Loucy (cell line): ENCODE measurements at regions not wholly inside any gene's neighbourhood (a gene's known extent, or its start where the extent isn't known, plus 50 kb on each side); places are given as distances from the start of the nearest gene placed in this dataset.

Experiments
- H2AFZ ChIP-seq: fragments of 200-600 bp; sonication (generic); 2 replicates; pipeline ENCODE4 v1.6.0; 2016; ENCODE audit warnings: antibody characterized with exemption, mild to moderate bottlenecking, low read length, moderate library complexity
- H3F3A ChIP-seq: fragments of 200-600 bp; 2 replicates; pipeline ENCODE4 v1.6.0; 2016; ENCODE audit warnings: antibody characterized with exemption, low read depth, mild to moderate bottlenecking
- H3K27me3 ChIP-seq: fragments of 200-600 bp; sonication (generic); 2 replicates; pipeline ENCODE4 v1.6.1; 2014; ENCODE audit warnings: low read length, mild to moderate bottlenecking; ENCODE audit not compliant: insufficient read depth, poor library complexity, severe bottlenecking
- H3K36me3 ChIP-seq: fragments of 200-600 bp; sonication (generic); 2 replicates; pipeline ENCODE4 v1.6.1; 2016; ENCODE audit warnings: low read length; ENCODE audit not compliant: insufficient read depth
- H3K4me1 ChIP-seq: fragments of 200-600 bp; sonication (generic); 2 replicates; pipeline ENCODE4 v1.5.1; 2014; ENCODE audit warnings: low read length, mild to moderate bottlenecking; ENCODE audit not compliant: insufficient read depth, poor library complexity, severe bottlenecking
- H3K4me2 ChIP-seq: fragments of 200-600 bp; sonication (generic); 2 replicates; pipeline ENCODE4 v1.6.0; 2014; ENCODE audit warnings: antibody characterized with exemption, low read length, low read depth, mild to moderate bottlenecking; ENCODE audit not compliant: poor library complexity, severe bottlenecking
- H3K4me3 ChIP-seq: fragments of 200-600 bp; sonication (generic); 2 replicates; pipeline ENCODE4 v1.5.1; 2014; ENCODE audit warnings: low read length, mild to moderate bottlenecking, mixed read lengths; ENCODE audit not compliant: poor library complexity, severe bottlenecking
- H3K79me2 ChIP-seq: fragments of 200-600 bp; sonication (generic); 2 replicates; pipeline ENCODE4 v1.6.1; 2014; ENCODE audit warnings: low read length; ENCODE audit not compliant: insufficient read depth
- H3K9ac ChIP-seq: fragments of 200-600 bp; sonication (generic); 2 replicates; pipeline ENCODE4 v1.6.0; 2014; ENCODE audit warnings: mild to moderate bottlenecking, low read depth, low read length, moderate library complexity; ENCODE audit not compliant: poor library complexity, severe bottlenecking
- H3K9me2 ChIP-seq: fragments of 200-600 bp; sonication (generic); replicated peaks from 2 replicates; pipeline ENCODE4 v1.6.1; 2016; ENCODE audit warnings: low read depth, low read length, mixed read lengths
- H3K9me3 ChIP-seq: fragments of 200-600 bp; sonication (generic); 2 replicates; pipeline ENCODE4 v1.6.1; 2014; ENCODE audit warnings: mild to moderate bottlenecking, antibody characterized with exemption, low read length, low read depth; ENCODE audit not compliant: insufficient read depth
- H4K20me1 ChIP-seq: fragments of 200-600 bp; sonication (generic); 2 replicates; pipeline ENCODE4 v1.6.0; 2014; ENCODE audit warnings: antibody characterized with exemption, low read length, mild to moderate bottlenecking; ENCODE audit not compliant: insufficient read depth, poor library complexity, severe bottlenecking
- CTCF ChIP-seq: fragments of 200-600 bp; sonication (generic); conservative IDR thresholded peaks from 2 replicates; pipeline ENCODE4 v1.5.1; 2014; ENCODE audit warnings: mild to moderate bottlenecking, antibody characterized with exemption, low read length
- EZH2phosphoT487 ChIP-seq: fragments of 200-600 bp; IDR thresholded peaks from 2 replicates; pipeline ENCODE4 v1.6.1; 2018; ENCODE audit warnings: antibody characterized with exemption, mild to moderate bottlenecking, moderate library complexity, borderline replicate concordance

GRCh38 chrX:22689290-22689689, 310.5 kb upstream of the DDX53 start:
- no peaks in the 10 kb centered on the region for H3K9me2 ChIP-seq
- no peak overlapping the region for H3K9ac ChIP-seq
- H4K20me1 ChIP-seq, result no peaks in the 10 kb centered on the region
- H3K79me2 ChIP-seq, result no peaks in the 10 kb centered on the region
- TF ChIP-seq CTCF (no peak), EZH2phosphoT487 (no peak)
- H2AFZ ChIP-seq, result no peak overlapping the region
- H3K4me2 ChIP-seq, result no peak overlapping the region
- H3K36me3 ChIP-seq, result no peaks in the 10 kb centered on the region
- H3K4me1 ChIP-seq, result no peaks in the 10 kb centered on the region
- no peaks in the 10 kb centered on the region for H3K9me3 ChIP-seq
- H3K4me3 ChIP-seq, result no peak overlapping the region
- H3F3A ChIP-seq, result no peaks in the 10 kb centered on the region
- no peaks in the 10 kb centered on the region for H3K27me3 ChIP-seq

DNA sequence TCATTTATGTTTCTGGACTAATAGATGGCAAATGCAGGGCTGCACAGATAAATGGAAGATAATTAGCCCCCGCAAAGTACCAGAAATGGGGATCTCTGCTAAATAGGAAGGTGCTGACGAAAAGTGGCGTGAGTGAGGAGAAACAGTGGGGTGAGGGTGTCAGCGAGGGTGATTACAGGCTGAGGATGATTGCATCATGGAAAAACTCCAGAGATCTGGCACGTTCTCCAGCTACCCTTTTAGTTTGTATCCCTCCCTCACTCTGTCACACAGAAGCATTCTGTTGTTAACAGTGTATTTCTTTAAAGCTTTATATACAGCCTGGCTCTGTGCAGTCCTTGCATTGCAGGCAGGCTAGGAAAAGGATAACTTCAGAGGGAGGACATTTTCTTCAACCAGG, 309.6 kb upstream of the DDX53 start:
- H3K27me3 ChIP-seq, result no peaks in the 10 kb centered on the region
- no peaks in the 10 kb centered on the region for H3F3A ChIP-seq
- H3K9ac ChIP-seq, result no peak overlapping the region
- no peaks in the 10 kb centered on the region for H3K4me1 ChIP-seq
- H3K36me3 ChIP-seq, result no peaks in the 10 kb centered on the region
- H3K4me3 ChIP-seq, result no peak overlapping the region
- H3K9me3 ChIP-seq, result no peaks in the 10 kb centered on the region
- TF ChIP-seq CTCF (no peak), EZH2phosphoT487 (no peak)
- H3K4me2 ChIP-seq, result no peak overlapping the region
- no peak overlapping the region for H2AFZ ChIP-seq
- no peaks in the 10 kb centered on the region for H3K9me2 ChIP-seq
- no peaks in the 10 kb centered on the region for H3K79me2 ChIP-seq
- no peaks in the 10 kb centered on the region for H4K20me1 ChIP-seq

GRCh38 chrX:22691966-22692565, 307.7 kb upstream of the DDX53 start:
- no peaks in the 10 kb centered on the region for H3K4me1 ChIP-seq
- no peak overlapping the region for H3K4me3 ChIP-seq
- H3K36me3 ChIP-seq, result no peaks in the 10 kb centered on the region
- H3K79me2 ChIP-seq, result no peaks in the 10 kb centered on the region
- no peaks in the 10 kb centered on the region for H3K9me3 ChIP-seq
- no peaks in the 10 kb centered on the region for H3K27me3 ChIP-seq
- no peaks in the 10 kb centered on the region for H3F3A ChIP-seq
- H2AFZ ChIP-seq, result no peak overlapping the region
- no peak overlapping the region for H3K4me2 ChIP-seq
- H4K20me1 ChIP-seq, result no peaks in the 10 kb centered on the region
- H3K9ac ChIP-seq, result no peak overlapping the region
- TF ChIP-seq CTCF, result no peak
- TF ChIP-seq EZH2phosphoT487, result no peak
- H3K9me2 ChIP-seq, result no peaks in the 10 kb centered on the region
